Kidney (tissue), 13 donors: ENCODE measurements at regions not wholly inside any gene's neighbourhood (a gene's known extent, or its start where the extent isn't known, plus 50 kb on each side); places are given as distances from the start of the nearest gene placed in this dataset.

Experiments
- DNase-seq, 5 donors: peaks; one replicate each; pipeline ENCODE4 v3.0.0-alpha.2; 2013 to 2020
- FAIRE-seq: peaks from 2 replicates; lab custom pipeline; 2012; peaks lifted over from hg19 to GRCh38; lab: Jason Lieb, UNC
- H3K27ac ChIP-seq, 2 donors: one replicate each; pipeline ENCODE4 v1.7.0; 2013; ENCODE audit warnings: low read depth in 2 of 2, low read length in 2 of 2, inconsistent platforms in 1 of 2
- H3K27me3 ChIP-seq: one replicate; pipeline ENCODE4 v1.7.1; 2013; ENCODE audit warnings: low read length, inconsistent platforms; ENCODE audit not compliant: control insufficient read depth, insufficient read depth
- H3K36me3 ChIP-seq, 3 donors: one replicate each; pipeline versions ENCODE4 v1.7.0 to v1.7.1; 2013; ENCODE audit warnings: low read length in 3 of 3, control low read depth in 1 of 3, inconsistent platforms in 1 of 3; ENCODE audit not compliant: insufficient read depth in 3 of 3, control insufficient read depth in 2 of 3
- H3K4me1 ChIP-seq, 3 donors: one replicate each; pipeline versions ENCODE4 v1.7.0 to v1.7.1; 2013; ENCODE audit warnings: low read length in 3 of 3, inconsistent platforms in 1 of 3, low read depth in 1 of 3; ENCODE audit not compliant: control insufficient read depth in 2 of 3, insufficient read depth in 2 of 3
- H3K4me3 ChIP-seq, 3 donors: one replicate each; pipeline versions ENCODE4 v1.7.0 to v1.8.1; 2013; ENCODE audit warnings: low read length in 3 of 3, control low read depth in 1 of 3, inconsistent platforms in 1 of 3
- H3K9ac ChIP-seq, 3 donors: one replicate each; pipeline versions ENCODE4 v1.7.0 to v1.7.1; 2013; ENCODE audit warnings: low read length in 3 of 3, control low read depth in 1 of 3, inconsistent platforms in 1 of 3
- H3K9me3 ChIP-seq, 3 donors: one replicate each; pipeline versions ENCODE4 v1.7.0 to v1.7.1; 2013; ENCODE audit warnings: low read length in 3 of 3, control low read depth in 1 of 3, inconsistent platforms in 1 of 3; ENCODE audit not compliant: control insufficient read depth in 2 of 3, insufficient read depth in 1 of 3
- CTCF ChIP-seq: IDR thresholded peaks from 3 replicates; pipeline ENCODE4 v1.5.1; 2012; ENCODE audit warnings: mild to moderate bottlenecking, moderate library complexity, borderline replicate concordance; ENCODE audit not compliant: insufficient read depth; ENCODE audit errors: extremely low read depth
- intact Hi-C: fragments of 100-400 bp; cut with DNase I; formaldehyde crosslinking; loops from one replicate; pipeline ENCODE4 v1.11.1; 2022
- donor health status: control.
- donor health status: control.
- donor health status: control.
- donor health status: control.
- donor health status: control.
- donor health status: DM: yes; HTN: yes; CAD: no.
- donor health status: Normal renal cell carcinoma (clear cell type).

GRCh38 chr9:31471010-31471409 lies 913.4 kb upstream of the ACO1 start:
- no peak for FAIRE-seq
- intact Hi-C loops, result no loop called here
- no peak overlapping the region for H3K27ac ChIP-seq
- no peak for DNase-seq
- H3K27me3 ChIP-seq, result no peaks in the 10 kb centered on the region
- H3K36me3 ChIP-seq, result no peaks in the 10 kb centered on the region
- no peaks in the 10 kb centered on the region for H3K4me1 ChIP-seq
- TF ChIP-seq CTCF, result no peak
- H3K9ac ChIP-seq, result no peak overlapping the region
- no peak overlapping the region for H3K4me3 ChIP-seq
- H3K9me3 ChIP-seq, result no peaks in the 10 kb centered on the region

- Histone ChIP-seq H3K9ac (no peak overlapping the region), H3K4me1 (no peaks in the 10 kb centered on the region), H3K27ac (no peak overlapping the region), H3K9me3 (no peaks in the 10 kb centered on the region), H3K36me3 (no peaks in the 10 kb centered on the region), H3K27me3 (no peaks in the 10 kb centered on the region), H3K4me3 (no peak overlapping the region)
- FAIRE-seq, result no peak
- DNase-seq, result no peak
- intact Hi-C loops, result no loop called here
- TF ChIP-seq CTCF, result no peak
Observed at GRCh38 chr9:31486630-31487029, 897.8 kb upstream of the ACO1 start.

GRCh38 chr9:31490551-31491106 lies 893.8 kb upstream of the ACO1 start:
- Histone ChIP-seq H3K4me3 (no peak overlapping the region), H3K9me3 (no peaks in the 10 kb centered on the region), H3K36me3 (no peaks in the 10 kb centered on the region), H3K27ac (no peak overlapping the region), H3K4me1 (peaks cover 0 to 4% (median 0%) of the 10 kb centered on the region in 3 donors), H3K27me3 (no peaks in the 10 kb centered on the region), H3K9ac (no peak overlapping the region)
- intact Hi-C loops, result no loop called here
- FAIRE-seq (no peak), DNase-seq (no peak)
- TF ChIP-seq CTCF, result no peak

- TF ChIP-seq CTCF, result no peak
- no peaks in the 10 kb centered on the region for H3K9me3 ChIP-seq
- no peak for FAIRE-seq
- H3K27me3 ChIP-seq, result no peaks in the 10 kb centered on the region
- H3K4me1 ChIP-seq, result peaks cover 0 to 4% (median 0%) of the 10 kb centered on the region in 3 donors
- no peak overlapping the region for H3K9ac ChIP-seq
- H3K36me3 ChIP-seq, result no peaks in the 10 kb centered on the region
- DNase-seq, result peak in 3 of 5 donors; percentile 17 to 86 (median 83)
- intact Hi-C loops, result no loop called here
- no peak overlapping the region for H3K4me3 ChIP-seq
- H3K27ac ChIP-seq, result no peak overlapping the region
Observed at GRCh38 chr9:31492229-31492628, 892.2 kb upstream of the ACO1 start.
